Activated CD8-positive, alpha-beta T cell treated with anti-CD3 and anti-CD28 coated beads for 36 hours (primary cell): ENCODE measurements at regions not wholly inside any gene's neighbourhood (a gene's known extent, or its start where the extent isn't known, plus 50 kb on each side); places are given as distances from the start of the nearest gene placed in this dataset.

ENCODE experiments used
- ATAC-seq: fragments of 200-7000 bp; cut with Tn5 transposase; one replicate; pipeline ENCODE4 v1.10.0; 2021; ENCODE audit warnings: mild to moderate bottlenecking, moderate library complexity
- CTCF ChIA-PET: fragments of 350-600 bp; sonication (Branson Sonifier 250); formaldehyde crosslinking; loops from one replicate; lab custom pipeline; 2021; ENCODE audit warnings: antibody characterized with exemption; lab: Charles Lee
- POLR2A ChIA-PET: fragments of 350-600 bp; sonication (Branson Sonifier 250); formaldehyde crosslinking; loops from one replicate; lab custom pipeline; 2021; ENCODE audit warnings: antibody characterized with exemption; lab: Charles Lee
- DNase-seq: peaks from one replicate; pipeline ENCODE4 v3.0.0-alpha.2; 2020
- H3K27ac Mint-ChIP-seq: one replicate; pipeline ENCODE4 v1.8.0; 2021; ENCODE audit warnings: mild to moderate bottlenecking, mixed read lengths
- H3K27me3 Mint-ChIP-seq: one replicate; pipeline ENCODE4 v1.8.0; 2021; ENCODE audit warnings: mixed read lengths
- H3K36me3 Mint-ChIP-seq: one replicate; pipeline ENCODE4 v1.8.0; 2021; ENCODE audit warnings: low read depth, mixed read lengths
- H3K4me1 Mint-ChIP-seq: one replicate; pipeline ENCODE4 v1.8.0; 2021; ENCODE audit warnings: low read depth, mixed read lengths
- H3K4me3 Mint-ChIP-seq: one replicate; pipeline ENCODE4 v1.8.0; 2021; ENCODE audit warnings: mild to moderate bottlenecking, moderate library complexity, mixed read lengths
- H3K9me3 Mint-ChIP-seq: one replicate; pipeline ENCODE4 v1.8.0; 2021; ENCODE audit warnings: mixed read lengths
- intact Hi-C: fragments of 100-400 bp; cut with micrococcal nuclease; formaldehyde crosslinking; loops from one replicate; pipeline ENCODE4 v1.10.0; 2022
- TF ChIP-seq, protein P1 (sequence below): fragments of 200-600 bp; IDR thresholded peaks from one replicate; pipeline ENCODE4 v1.8.0; 2022; ENCODE audit warnings: antibody characterized with exemption, mild to moderate bottlenecking

DNA sequence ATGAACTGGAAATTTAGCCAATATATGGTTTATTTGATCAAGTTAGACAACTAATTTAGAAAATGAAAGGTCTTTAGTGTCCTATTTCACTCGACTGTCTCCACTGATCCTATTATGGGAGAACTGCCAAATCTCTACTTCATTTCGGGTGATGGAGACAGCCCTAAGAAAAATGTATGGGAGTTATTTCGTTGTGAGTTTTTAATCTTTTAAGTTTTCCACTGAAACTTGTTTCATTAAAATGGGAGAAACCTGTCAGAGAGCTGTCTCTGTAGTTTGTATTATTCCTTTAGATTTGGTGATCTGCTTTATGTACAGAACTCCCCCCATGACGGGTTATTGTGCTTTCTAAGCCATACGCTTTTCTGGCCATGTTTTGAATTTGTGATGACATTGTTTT, 899.7 kb downstream of the ADGRL2 start:
- no peaks in the 10 kb centered on the region for H3K4me1 Mint-ChIP-seq
- no peaks in the 10 kb centered on the region for H3K9me3 Mint-ChIP-seq
- DNase-seq (no peak), ATAC-seq (no peak)
- intact Hi-C loops: no loop called here
- H3K27ac Mint-ChIP-seq: no peak overlapping the region
- TF ChIP-seq, protein P1, sequence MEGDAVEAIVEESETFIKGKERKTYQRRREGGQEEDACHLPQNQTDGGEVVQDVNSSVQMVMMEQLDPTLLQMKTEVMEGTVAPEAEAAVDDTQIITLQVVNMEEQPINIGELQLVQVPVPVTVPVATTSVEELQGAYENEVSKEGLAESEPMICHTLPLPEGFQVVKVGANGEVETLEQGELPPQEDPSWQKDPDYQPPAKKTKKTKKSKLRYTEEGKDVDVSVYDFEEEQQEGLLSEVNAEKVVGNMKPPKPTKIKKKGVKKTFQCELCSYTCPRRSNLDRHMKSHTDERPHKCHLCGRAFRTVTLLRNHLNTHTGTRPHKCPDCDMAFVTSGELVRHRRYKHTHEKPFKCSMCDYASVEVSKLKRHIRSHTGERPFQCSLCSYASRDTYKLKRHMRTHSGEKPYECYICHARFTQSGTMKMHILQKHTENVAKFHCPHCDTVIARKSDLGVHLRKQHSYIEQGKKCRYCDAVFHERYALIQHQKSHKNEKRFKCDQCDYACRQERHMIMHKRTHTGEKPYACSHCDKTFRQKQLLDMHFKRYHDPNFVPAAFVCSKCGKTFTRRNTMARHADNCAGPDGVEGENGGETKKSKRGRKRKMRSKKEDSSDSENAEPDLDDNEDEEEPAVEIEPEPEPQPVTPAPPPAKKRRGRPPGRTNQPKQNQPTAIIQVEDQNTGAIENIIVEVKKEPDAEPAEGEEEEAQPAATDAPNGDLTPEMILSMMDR: no peak
- H3K27me3 Mint-ChIP-seq: no peaks in the 10 kb centered on the region
- CTCF ChIA-PET: no interaction called here
- H3K36me3 Mint-ChIP-seq: no peaks in the 10 kb centered on the region
- no peak overlapping the region for H3K4me3 Mint-ChIP-seq
- POLR2A ChIA-PET: no interaction called here

DNA sequence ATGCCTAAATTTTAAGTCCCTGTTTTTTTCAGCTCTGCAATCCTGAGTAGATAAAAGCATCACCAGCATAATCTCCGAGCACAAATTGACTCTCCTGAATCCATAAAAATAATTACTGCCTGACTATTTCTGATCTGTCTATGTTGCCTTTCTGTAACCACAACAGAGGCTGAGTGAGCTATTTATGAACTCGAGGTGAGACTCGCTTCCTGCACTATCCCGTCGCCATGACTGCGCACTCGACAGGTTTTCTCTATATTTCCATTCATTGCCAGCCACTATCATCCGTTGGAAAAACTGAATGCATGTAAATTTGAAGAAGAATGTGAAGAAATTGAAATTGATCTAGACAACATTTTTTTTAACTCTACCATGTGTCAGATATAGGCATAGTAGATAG, 897.2 kb downstream of the ADGRL2 start:
- intact Hi-C loops: no loop called here
- TF ChIP-seq, protein P1: no peak
- ChIA-PET CTCF (no interaction called here), POLR2A (no interaction called here)
- ATAC-seq (no peak), DNase-seq (no peak)
- no peaks in the 10 kb centered on the region for H3K27me3 Mint-ChIP-seq
- no peak overlapping the region for H3K27ac Mint-ChIP-seq
- H3K9me3 Mint-ChIP-seq: no peaks in the 10 kb centered on the region
- H3K4me3 Mint-ChIP-seq: no peak overlapping the region
- no peaks in the 10 kb centered on the region for H3K36me3 Mint-ChIP-seq
- no peaks in the 10 kb centered on the region for H3K4me1 Mint-ChIP-seq

DNA sequence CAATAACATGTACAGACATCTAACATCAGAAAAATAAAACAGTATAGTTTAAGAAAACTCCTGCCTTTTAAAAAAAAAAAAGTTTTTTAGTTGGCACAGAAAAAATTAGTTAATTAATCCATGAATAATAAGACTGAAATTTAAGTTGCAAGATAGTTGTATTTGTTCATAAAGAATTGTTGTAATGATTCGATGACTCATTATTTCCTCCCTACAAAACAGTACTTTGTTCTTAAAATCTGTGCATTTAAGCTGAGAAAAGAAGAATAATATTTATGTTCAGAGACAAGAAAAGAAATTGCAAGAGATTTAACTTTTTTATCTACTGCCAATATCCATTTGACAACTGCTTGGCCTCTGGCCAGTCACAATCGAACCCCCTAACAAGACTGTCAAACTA, 894.7 kb downstream of the ADGRL2 start:
- H3K36me3 Mint-ChIP-seq: no peaks in the 10 kb centered on the region
- H3K27ac Mint-ChIP-seq: no peak overlapping the region
- TF ChIP-seq, protein P1: no peak
- H3K4me1 Mint-ChIP-seq: no peaks in the 10 kb centered on the region
- no peak overlapping the region for H3K4me3 Mint-ChIP-seq
- intact Hi-C loops: no loop called here
- DNase-seq (no peak), ATAC-seq (no peak)
- ChIA-PET POLR2A (no interaction called here), CTCF (no interaction called here)
- no peaks in the 10 kb centered on the region for H3K27me3 Mint-ChIP-seq
- H3K9me3 Mint-ChIP-seq: no peaks in the 10 kb centered on the region

DNA sequence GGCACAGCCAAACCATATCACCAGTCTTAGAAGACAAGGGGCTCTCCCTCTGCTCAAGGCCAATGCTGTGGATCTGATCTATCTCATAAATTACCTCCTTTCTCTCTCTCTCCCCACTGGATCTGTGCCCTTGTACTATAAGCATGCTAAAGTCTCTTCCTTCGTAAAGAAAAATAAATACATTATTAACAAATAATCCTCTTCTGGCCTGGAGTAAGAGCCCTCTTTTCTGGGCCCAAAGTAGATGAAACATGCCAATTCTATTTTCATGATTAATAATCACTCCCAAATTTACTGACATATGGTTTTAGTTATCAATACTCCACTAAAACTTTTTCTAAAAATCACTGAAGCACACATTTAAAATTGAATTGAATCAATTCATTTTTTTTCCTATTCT, 889.7 kb downstream of the ADGRL2 start:
- TF ChIP-seq, protein P1: no peak
- Mint-ChIP-seq H3K27me3 (no peaks in the 10 kb centered on the region), H3K27ac (no peak overlapping the region), H3K36me3 (no peaks in the 10 kb centered on the region), H3K9me3 (peaks cover 5% of the 10 kb centered on the region), H3K4me1 (no peaks in the 10 kb centered on the region), H3K4me3 (no peak overlapping the region)
- ChIA-PET CTCF (no interaction called here), POLR2A (no interaction called here)
- intact Hi-C loops: no loop called here
- DNase-seq (no peak), ATAC-seq (no peak)

DNA sequence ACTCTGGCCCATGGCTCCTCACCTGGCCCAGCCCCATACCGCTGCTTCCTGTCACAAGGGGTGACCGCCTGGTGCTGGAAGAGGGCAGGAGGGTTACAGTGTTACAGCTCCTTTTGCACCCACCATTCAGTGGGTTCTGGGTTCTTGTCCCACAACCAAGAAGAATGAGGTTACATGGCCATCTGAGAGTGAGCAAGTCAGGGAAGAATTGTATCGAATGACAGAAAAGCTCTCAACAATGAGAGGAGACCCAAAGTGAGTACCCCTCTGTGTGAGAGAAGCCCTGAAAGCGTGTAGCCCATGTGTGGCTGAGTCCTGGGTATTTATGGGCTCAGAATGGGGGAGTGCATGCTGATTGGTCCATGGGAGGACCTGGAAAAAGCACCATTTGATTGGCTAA, 888.5 kb downstream of the ADGRL2 start:
- H3K4me3 Mint-ChIP-seq: no peak overlapping the region
- no peaks in the 10 kb centered on the region for H3K27me3 Mint-ChIP-seq
- no peak for ATAC-seq
- no peak overlapping the region for H3K27ac Mint-ChIP-seq
- no peaks in the 10 kb centered on the region for H3K4me1 Mint-ChIP-seq
- peaks cover 5% of the 10 kb centered on the region for H3K9me3 Mint-ChIP-seq
- no peak for DNase-seq
- no peaks in the 10 kb centered on the region for H3K36me3 Mint-ChIP-seq
- TF ChIP-seq, protein P1: no peak
- CTCF ChIA-PET: no interaction called here
- POLR2A ChIA-PET: no interaction called here
- intact Hi-C loops: no loop called here
